GM21526 (cell line): ENCODE measurements at regions not wholly inside any gene's neighbourhood (a gene's known extent, or its start where the extent isn't known, plus 50 kb on each side); places are given as distances from the start of the nearest gene placed in this dataset.

Experiments
- ATAC-seq: cut with Tn5 transposase; IDR thresholded peaks from one replicate; pipeline ENCODE4 v1.9.1; 2021; ENCODE audit warnings: moderate library complexity; ENCODE audit not compliant: unreplicated experiment, low FRiP score

DNA sequence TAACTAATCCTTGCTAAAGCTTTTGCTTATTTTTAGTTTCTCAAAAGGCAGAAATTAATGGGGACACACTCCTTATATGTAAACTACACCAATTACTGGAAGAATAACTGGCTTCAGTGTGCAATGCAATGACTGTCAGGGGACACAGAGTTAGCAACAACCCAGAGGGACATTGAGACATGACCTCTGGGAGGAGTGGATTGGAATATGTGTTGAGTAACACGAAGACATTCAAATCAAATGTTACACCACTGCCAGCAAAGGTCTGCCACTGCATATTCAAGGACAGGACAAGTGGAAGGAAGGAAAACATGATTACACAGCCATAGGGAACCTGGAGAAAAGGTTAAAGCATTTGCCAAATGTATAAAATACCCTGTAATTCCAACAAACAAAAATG, 240.1 kb upstream of the FSTL5 start:
- ATAC-seq, result no peak

DNA sequence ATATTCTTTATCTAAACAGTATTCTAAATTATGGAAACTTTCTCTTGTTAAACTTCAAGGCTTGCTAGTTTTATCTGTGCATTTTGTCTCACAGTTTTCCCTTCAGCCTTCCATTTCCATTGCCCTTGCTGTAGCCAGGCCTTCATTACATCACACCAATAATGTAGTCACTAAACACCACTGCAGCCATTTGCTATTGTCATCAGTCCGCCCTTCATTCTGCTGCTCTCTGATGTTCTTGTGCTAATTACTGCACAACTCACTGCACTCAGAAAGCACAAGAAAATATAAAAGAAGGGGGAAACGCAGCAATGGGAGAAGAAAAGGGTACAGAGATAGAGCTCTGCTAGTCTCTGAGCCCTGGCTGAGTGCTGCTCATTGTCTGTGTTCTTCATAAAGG, 239.6 kb upstream of the FSTL5 start:
- ATAC-seq, result no peak

DNA sequence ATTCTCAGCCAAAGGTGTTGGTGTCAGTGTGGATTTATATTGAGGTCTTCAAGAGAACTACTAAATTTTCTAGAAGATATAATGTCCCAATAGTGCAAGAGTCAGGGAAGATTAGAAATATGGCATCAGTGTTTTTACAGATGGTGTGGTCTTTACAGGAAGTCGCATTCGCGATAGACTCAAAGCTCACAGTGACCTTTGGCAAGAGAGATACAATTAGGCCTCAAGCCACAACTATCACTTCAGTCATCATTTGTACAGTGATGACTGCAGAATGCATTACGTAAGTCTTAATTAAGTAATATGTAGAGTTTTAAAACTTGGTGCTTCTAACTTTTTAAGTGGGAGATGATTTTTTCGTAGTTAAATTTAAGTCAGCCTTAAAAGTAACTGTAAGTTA, 237.2 kb upstream of the FSTL5 start:
- no peak for ATAC-seq

DNA sequence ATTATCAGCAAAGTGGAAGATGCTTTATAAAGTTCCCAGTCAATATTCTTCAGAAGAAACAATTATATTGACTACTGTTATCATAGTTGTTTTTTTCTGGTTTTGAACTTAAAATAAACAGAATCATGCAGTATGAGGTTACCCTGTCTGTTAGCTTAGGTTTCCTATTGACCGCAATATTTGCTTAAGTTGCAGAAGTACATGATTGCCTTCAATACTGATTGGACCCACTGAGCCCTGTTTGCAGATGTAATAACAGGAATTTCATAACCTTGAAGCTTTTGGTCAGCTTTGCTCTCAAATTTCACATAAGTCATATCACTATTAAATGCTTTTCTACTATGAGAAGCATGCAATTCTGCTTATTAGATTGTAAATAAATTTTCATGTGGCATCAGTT, 229.1 kb upstream of the FSTL5 start:
- ATAC-seq, result no peak

DNA sequence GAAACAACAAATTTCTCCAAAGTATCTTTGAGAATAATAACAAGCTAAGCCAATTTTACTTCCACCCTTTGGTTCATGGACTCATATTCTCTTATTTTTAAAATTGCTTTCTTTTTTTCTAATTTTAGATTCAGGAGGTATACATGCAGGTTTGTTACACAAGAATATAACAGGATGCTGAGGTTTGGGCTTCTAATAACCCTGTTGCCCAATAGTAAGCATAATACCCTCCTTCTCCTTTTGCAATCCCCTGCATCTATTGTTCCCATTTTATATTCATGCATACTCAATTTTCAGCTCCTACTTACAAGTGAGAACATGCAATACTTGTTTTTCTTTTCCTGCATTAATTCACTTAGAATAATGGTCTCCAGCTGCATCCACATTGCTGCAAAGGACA, 202.3 kb upstream of the FSTL5 start:
- ATAC-seq, result no peak

DNA sequence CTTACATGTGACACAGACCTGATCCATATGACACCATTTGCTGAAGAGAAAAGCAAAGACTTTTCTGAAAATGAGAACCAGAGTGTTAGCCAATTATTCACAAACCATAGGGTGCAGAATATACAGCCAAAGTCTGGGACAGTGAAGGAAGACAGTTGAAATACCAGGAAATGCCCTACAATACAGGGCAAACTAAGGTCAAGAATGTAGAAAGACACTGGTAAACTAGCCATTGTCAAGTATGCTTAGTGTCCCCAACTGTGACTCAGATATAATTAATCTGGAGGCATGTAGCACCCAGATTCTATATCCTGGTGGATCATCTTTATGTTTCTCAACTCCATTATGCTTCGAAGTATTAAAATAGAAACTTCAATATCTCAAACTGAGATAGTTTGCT, 200.9 kb upstream of the FSTL5 start:
- ATAC-seq, result no peak

DNA sequence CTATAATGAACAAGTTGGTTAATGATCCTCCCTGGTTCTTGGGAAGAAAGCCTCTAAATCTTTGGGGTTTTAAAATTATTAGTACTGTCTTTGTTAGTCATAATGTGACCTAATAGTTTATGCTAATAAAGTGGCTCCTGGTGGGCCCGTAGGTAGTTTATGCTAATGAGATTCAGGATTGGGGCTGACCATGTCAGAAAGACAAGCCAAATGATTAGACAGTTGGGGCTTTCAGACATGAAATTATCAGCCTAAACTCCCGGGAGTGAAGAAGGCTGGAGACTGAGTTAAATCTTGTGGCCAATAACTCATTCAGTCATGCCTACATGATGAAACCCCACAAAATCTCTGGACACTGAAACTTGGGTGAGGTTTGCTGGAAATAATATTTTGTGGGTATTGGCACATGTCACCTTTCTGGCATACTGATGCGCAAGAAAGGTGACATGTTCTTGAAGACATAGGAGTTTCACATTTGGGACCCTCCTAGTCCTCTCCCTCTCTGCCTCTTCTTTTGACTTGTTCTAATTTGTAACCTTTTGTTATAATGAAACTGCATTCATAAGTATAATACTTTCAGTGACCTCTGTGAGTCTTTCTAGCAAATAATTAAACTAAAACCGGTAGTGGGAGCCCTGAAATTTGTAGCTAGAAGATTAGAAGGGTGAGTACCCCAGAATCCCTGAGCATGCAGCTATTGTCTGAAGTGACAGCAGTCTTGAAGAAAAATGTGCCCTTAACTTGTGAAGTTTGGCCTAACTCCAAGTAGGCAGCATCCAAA, 196.8 kb upstream of the FSTL5 start:
- ATAC-seq, result no peak

DNA sequence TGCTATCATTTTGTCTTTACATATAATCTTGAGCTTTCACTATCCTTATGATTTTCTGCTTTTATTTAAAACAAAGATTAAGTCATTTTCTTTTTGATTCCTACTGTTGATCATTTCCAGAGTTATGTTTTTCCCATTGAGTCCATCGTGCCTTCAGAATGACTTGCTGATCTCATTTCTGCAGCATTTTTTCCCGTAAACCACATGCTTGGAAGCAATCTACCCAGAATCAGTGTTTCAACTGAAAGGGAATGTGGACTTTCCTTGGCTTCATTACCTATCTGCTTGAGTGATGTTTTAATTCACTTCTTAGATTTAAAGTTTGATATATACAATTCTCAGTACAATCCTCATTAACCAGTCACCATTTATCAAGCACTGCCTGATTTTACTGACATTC, 192.4 kb upstream of the FSTL5 start:
- ATAC-seq, result no peak

DNA sequence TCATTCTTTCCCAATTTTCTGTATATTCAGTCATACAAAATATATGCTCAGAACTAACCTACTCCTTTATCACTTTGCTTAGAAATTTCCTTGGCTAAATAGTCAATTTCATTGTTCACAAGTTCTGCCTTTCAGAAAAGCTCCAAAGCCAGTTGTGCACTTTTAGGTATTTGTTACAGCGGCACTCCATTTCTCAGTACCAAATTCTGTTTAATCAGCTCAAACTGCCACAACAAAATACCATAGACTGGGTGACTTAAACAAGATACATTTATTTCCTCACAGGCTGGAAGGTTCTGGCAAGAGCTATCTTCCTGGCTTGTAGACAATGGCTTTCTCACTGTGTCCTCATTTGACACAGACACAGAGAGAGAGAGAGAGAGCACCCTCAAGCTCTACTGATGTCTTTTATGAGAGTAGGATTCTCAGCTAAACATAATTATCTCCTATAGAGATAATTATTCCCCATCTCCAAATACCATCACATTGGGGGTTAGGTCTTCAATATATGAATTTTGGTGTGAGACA, 188.8 kb upstream of the FSTL5 start:
- ATAC-seq, result no peak

DNA sequence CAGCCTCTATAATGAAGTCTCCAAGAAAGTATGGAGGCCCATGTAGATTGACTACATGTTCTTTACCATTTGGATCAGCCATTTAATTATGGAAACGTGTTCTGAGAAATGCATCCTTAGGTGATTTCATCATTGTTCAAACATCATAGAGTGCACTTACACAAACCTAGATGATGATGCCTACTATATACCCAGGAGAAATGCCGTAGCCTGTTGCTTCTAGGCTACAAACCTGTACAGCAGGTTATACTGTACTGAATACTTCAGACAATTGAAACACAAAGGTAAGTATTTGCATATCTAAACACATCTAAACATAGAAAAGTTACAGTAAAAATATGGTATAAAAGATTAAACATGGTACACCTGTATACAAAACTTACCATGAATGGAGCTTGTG, 186.5 kb upstream of the FSTL5 start:
- no peak for ATAC-seq

DNA sequence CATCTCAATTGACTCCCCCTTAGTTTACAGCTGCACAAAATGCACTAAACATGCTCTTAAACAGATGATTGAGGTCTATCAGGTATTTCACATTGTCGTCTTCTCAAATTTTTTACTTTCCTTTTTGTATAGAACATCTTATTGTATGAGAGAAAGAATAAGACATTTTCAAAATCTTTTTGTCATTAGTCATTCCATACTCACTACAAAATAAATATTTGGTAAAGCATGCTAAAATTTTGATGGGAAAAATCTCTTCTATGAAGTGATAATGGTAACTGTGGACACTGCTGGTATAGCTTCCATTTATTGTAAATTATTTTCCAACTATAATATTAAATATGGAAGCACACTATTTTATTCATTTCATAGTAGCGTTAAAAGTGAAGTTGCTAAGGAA, 185.6 kb upstream of the FSTL5 start:
- ATAC-seq, result no peak

DNA sequence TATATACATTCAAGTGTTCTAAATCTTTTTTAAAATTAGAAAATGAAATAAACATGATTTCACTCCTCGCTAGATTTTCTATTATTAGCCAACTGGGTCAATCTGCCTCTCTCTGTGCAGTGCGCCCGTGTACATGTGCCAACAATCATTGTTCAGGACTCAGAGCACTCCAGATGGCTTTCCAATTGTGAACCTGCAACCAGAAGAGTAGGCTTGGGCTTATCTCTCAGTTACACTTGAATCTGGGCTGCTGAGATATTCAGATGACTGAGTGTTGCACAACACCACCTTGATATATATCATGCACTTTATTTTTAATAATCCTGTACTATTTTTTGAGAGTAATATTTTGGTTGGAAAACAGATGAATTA, 184.0 kb upstream of the FSTL5 start:
- no peak for ATAC-seq

DNA sequence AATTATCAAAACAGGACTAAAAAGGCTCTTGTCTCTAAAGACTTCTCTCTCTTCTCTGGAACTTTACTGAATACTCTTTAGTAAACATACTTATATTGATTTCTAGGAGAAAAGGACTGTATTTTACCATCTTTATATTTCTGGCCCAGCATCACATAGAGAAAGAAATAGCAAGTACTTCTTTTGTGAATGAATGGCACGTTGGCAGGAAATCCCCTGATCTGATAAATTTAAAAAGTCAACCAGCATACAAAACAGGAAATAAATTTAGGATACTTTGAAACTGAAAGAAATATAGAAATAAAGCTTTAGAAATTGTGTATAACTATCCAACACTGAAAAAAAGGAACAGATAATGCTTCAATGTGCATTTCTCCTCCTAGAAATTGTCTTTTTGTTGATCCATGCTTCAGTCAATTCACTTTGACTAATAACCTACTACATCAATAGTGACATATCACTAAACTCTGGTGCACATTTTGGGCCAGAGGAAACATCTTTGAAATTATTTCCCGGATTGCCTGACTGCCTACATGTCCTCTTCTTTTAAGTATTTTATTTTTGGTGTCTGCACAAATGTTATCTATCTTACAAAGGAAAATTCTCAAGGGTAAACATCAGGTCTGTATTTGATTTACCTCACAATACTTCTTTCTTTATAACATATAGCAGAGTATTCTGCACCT, 183.5 kb upstream of the FSTL5 start:
- no peak for ATAC-seq

DNA sequence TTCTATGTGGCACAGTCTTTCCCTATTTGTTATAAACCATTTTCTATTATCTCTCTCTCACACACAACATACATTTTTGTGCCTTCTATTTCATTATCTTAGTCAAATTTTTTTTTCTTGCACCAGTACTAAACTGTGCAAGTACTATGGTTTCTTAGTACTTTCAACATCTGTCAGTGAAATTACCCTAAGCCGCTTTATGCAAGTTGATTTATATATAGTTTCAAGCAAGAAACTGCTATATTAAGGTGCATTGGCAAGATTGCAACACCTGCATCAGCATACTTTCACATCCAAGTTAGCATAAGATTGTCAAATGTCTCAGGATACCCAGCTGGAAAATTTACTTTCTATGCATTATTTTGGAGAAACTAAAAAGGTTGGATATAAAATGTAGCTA, 180.2 kb upstream of the FSTL5 start:
- ATAC-seq, result no peak

DNA sequence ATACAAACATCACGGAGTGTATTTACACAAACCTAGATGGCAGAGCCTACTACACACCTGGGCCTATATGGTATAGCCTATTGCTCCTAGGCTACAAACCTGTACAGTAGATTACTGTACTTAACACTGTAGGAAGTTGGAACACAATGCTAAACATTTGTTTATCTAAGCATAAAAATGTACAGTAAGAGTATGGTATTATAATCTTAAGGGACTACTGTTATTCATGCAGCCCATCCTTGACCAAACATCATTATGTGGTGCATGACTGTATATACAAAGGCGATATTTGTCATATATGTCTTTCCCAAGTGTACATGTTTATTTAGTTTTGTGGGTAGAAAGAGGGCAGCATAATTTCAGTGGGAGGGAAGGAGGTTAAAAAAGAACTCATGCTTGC, 177.7 kb upstream of the FSTL5 start:
- no peak for ATAC-seq

DNA sequence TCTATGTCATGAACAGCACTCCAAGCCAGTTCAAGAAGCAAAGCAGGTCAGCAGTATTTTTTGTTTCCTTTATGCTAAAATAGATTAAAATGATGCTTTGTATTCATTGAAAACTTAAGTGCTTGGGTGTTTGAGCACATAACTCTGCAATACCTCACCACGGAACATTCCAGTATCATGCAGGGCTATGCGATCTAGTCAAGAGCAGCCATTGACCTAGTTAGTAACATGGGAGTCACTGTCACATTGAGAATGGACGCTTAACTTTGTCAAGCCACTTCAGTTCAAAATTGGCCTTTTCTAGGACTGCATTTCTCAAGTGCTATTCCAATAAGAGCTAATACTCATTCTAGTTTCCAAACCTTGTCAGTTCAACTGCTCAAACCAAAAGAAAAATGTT, 160.1 kb upstream of the FSTL5 start:
- no peak for ATAC-seq

DNA sequence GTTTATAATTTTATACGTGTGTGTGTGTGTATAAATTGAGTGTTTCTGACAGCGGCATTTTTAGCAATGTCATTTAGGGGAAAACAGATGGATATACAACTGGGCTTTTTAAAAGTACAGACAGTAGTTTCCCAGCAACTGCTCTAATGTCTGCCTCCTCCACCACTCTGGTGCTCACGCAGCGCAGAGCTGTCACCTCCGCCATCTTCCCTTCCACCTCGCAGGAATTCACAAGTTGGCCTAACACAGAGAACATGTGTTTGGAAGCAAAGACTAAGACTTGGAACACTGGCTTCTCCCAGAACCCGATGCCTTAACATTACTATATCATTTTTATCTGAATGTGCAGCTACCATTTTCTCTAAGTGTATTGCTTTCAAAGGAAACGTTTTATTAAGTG, 158.3 kb upstream of the FSTL5 start:
- no peak for ATAC-seq

DNA sequence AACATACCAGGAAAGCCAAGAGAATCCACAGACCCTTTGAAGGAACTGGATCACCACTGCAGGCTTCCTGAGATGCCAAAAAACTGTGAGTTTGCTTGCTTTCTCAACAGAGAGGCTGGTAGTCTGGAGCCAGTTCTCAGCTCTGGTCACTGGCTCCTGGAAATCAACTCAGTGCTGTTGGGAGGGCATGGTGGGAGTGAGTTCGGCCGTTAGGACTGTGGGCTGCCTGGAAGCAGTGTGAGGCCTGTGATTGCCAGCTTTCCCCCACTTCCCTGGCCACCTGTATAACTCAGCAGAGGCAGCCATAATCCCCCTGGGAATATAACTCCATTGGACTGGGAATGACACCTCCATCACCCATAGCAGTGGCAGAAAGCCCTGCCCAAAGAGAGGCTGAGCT, 122.0 kb upstream of the FSTL5 start:
- ATAC-seq, result no peak

DNA sequence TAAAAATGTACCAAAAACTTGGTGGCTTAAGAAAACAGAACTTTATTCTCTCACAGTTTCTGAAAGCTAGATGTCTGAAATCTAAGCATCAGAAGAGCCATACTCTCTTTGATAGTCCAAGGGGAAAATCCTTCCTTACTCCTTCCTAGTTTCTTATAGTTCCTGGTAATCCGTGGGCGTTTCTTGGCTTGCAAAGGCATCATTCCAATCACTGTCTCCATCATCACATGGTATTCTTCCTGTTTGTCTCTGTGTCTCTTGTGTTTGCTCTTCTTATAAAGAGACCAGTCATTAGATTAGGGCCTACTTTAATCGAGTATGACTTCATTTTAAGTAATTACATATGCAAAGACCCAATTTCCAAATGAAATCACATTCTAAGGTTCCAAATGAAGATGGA, 118.9 kb upstream of the FSTL5 start:
- no peak for ATAC-seq

DNA sequence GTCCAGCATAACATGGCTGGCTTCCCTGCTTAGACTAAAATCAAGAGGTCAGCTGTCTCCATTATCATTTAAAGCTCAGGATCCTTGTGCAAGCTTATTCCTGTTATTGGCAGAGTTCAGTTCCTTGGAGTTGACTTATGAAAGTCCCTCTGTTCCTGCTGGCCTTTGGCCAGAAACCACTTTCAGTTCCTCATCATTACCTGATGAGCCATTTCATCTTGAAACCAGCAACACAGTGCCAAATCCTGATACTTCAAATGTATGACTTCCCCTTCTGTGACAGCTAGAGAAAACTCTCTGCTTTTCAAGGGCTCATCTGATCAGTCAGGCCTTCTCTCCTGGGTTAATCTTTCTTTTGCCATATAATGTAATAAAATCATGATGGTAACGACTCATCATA, 110.6 kb upstream of the FSTL5 start:
- no peak for ATAC-seq

DNA sequence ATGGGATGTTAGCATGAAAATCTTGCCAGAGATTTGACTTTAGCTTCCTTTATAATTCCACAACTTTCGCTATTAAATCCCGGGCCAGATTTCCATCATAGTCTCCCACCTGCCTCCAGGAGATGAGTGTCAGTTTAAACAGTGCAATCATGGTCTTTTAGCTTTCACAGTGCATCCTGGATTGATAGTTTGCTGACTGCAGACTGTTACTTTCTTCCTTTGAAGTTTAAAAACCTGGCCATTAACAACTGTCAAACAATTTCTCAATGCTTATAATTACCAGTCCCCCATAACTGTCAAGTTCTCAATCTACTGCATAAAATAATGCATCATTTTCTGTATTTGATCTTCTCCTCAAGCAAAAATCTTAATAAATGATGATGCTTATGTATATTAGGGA, 108.4 kb upstream of the FSTL5 start:
- no peak for ATAC-seq

DNA sequence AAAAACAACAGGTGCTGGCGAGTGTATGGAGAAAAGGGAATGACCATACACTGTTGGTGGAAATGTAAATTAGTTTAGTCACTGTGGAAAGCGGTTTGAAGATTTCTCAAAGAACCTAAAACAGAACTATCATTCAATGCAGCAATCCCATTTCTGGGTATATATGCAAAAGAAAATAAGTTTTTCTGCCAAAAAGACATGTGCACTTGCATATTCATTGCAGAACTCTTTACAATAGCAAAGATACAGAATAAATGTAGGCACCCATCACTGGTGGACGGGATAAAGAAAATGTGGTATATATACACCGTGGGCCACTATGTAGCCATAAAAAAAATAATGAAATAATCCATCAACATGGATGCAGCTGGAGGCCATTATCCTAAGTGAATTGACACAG, 105.1 kb upstream of the FSTL5 start:
- ATAC-seq, result no peak
